ENCODE measurements at regions not wholly inside any gene's neighbourhood (a gene's known extent, or its start where the extent isn't known, plus 50 kb on each side); places are given as distances from the start of the nearest gene placed in this dataset.
"Not testable (repeated sequence)": the region's sequence is repeated elsewhere in the genome, so short reads cannot be mapped to it uniquely, and the experiment has no call there.

GRCh38 chr5:67765697-67766096 is 449.9 kb upstream of the PIK3R1 start:
- DNase-seq (ENCODE audit: low read depth) = no peak

GRCh38 chr5:67757771-67758170 is 457.8 kb upstream of the PIK3R1 start:
- not testable (repeated sequence) for DNase-seq (ENCODE audit: low read depth)

GRCh38 chr5:67752357-67752708 is 463.2 kb upstream of the PIK3R1 start:
- DNase-seq (ENCODE audit: low read depth) = no peak

GRCh38 chr5:67748165-67748690 is 467.3 kb upstream of the PIK3R1 start:
- no peak for DNase-seq (ENCODE audit: low read depth)

- no peak for DNase-seq (ENCODE audit: low read depth)
These were observed 468.5 kb upstream of the PIK3R1 start for GRCh38 chr5:67747096-67747495.

GRCh38 chr5:67746608-67747007 is 468.9 kb upstream of the PIK3R1 start:
- DNase-seq (ENCODE audit: low read depth) = not testable (repeated sequence)

GRCh38 chr5:67746103-67746502 is 469.5 kb upstream of the PIK3R1 start:
- DNase-seq (ENCODE audit: low read depth) = no peak

- DNase-seq (ENCODE audit: low read depth) = no peak
These were observed 482.6 kb upstream of the PIK3R1 start for GRCh38 chr5:67732921-67733320.

GRCh38 chr5:67732471-67732870 is 483.1 kb upstream of the PIK3R1 start:
- no peak for DNase-seq (ENCODE audit: low read depth)

GRCh38 chr5:67731886-67732285 is 483.7 kb upstream of the PIK3R1 start:
- no peak for DNase-seq (ENCODE audit: low read depth)

- no peak for DNase-seq (ENCODE audit: low read depth)
These were observed 484.6 kb upstream of the PIK3R1 start for GRCh38 chr5:67730917-67731474.

GRCh38 chr5:67728326-67728890 is 487.1 kb upstream of the PIK3R1 start:
- no peak for DNase-seq (ENCODE audit: low read depth)

- no peak for DNase-seq (ENCODE audit: low read depth)
These were observed 490.0 kb upstream of the PIK3R1 start for GRCh38 chr5:67725604-67726003.

GRCh38 chr5:67724412-67725135 is 491.0 kb upstream of the PIK3R1 start:
- DNase-seq (ENCODE audit: low read depth) = no peak

GRCh38 chr5:67723873-67724272 is 491.7 kb upstream of the PIK3R1 start:
- DNase-seq (ENCODE audit: low read depth) = no peak

- not testable (repeated sequence) for DNase-seq (ENCODE audit: low read depth)
These were observed 493.0 kb upstream of the PIK3R1 start for GRCh38 chr5:67722582-67722981.

GRCh38 chr5:67720162-67720772 is 495.3 kb upstream of the PIK3R1 start:
- no peak for DNase-seq (ENCODE audit: low read depth)

- DNase-seq (ENCODE audit: low read depth) = no peak
These were observed 505.4 kb upstream of the CD180 start for GRCh38 chr5:67702008-67702407.

- DNase-seq (ENCODE audit: low read depth) = no peak
These were observed 503.0 kb upstream of the CD180 start for GRCh38 chr5:67699560-67699959.

GRCh38 chr5:67696446-67696845 is 499.8 kb upstream of the CD180 start:
- DNase-seq (ENCODE audit: low read depth) = no peak

GRCh38 chr5:67695369-67695768 is 498.8 kb upstream of the CD180 start:
- DNase-seq (ENCODE audit: low read depth) = no peak

GRCh38 chr5:67694810-67695191 is 498.2 kb upstream of the CD180 start:
- DNase-seq (ENCODE audit: low read depth) = no peak
